Thyroid gland (tissue), 4 donors: ENCODE measurements at regions not wholly inside any gene's neighbourhood (a gene's known extent, or its start where the extent isn't known, plus 50 kb on each side); places are given as distances from the start of the nearest gene placed in this dataset.
A peak's percentile ranks its signal among the peaks of the same experiment; 100 is the strongest.

ENCODE experiments used
- DNase-seq, 2 donors: peaks; one replicate each; pipeline ENCODE4 v3.0.0-alpha.2; 2019
- H3K27ac ChIP-seq, 3 donors: fragments of 200-600 bp; sonication (generic); 1 replicate in 2 of 3; 2 replicates in 1 of 3; pipeline ENCODE4 v1.5.1; 2016 to 2019; ENCODE audit warnings: mild to moderate bottlenecking in 1 of 3, moderate library complexity in 1 of 3
- H3K27me3 ChIP-seq: fragments of 200-600 bp; sonication (generic); one replicate; pipeline ENCODE4 v1.5.1; 2019
- H3K36me3 ChIP-seq, 2 donors: fragments of 200-600 bp; sonication (generic); one replicate each; pipeline ENCODE4 v1.5.1; 2016 to 2019
- H3K4me1 ChIP-seq, 2 donors: fragments of 200-600 bp; sonication (generic); one replicate each; pipeline ENCODE4 v1.5.1; 2017 to 2019
- H3K4me3 ChIP-seq, 3 donors: fragments of 200-600 bp; sonication (generic); replicated peaks in 1 of 3; 1 replicate in 2 of 3; 2 replicates in 1 of 3; pipeline ENCODE4 v1.5.1; 2016; ENCODE audit warnings: mild to moderate bottlenecking in 1 of 3
- H3K9me3 ChIP-seq: fragments of 200-600 bp; sonication (generic); one replicate; pipeline ENCODE4 v1.5.1; 2017
- CTCF ChIP-seq, 6 experiments: fragments of 200-600 bp in 3 of 6; fragments of 450-650 bp in 3 of 6; sonication (generic) in 3 of 6; IDR thresholded peaks; one replicate each; pipeline ENCODE4 v1.5.1; 2016 to 2019; ENCODE audit warnings: antibody characterized with exemption in 6 of 6, mild to moderate bottlenecking in 2 of 6, inconsistent platforms in 1 of 6, moderate library complexity in 1 of 6
- POLR2A ChIP-seq, 2 donors: fragments of 450-650 bp; IDR thresholded peaks; one replicate each; pipeline ENCODE4 v1.6.1; 2017; ENCODE audit warnings: antibody characterized with exemption in 2 of 2, mild to moderate bottlenecking in 2 of 2, moderate library complexity in 1 of 2
- WGBS, 2 donors: methylation state at CpG; one replicate each; pipeline ENCODE4 v1.1.5; 2017; 5-methylcytosine and 5-hydroxymethylcytosine counted together
- intact Hi-C: fragments of 100-400 bp; cut with DNase I; formaldehyde crosslinking; loops from one replicate; pipeline ENCODE4 v1.15.1; 2023

GRCh38 chr11:122556605-122557004, 98.9 kb upstream of the UBASH3B start:
- intact Hi-C loops, result no loop called here
- Histone ChIP-seq H3K27ac (no peak overlapping the region), H3K36me3 (no peaks in the 10 kb centered on the region), H3K27me3 (no peaks in the 10 kb centered on the region), H3K4me1 (no peaks in the 10 kb centered on the region), H3K4me3 (no peak overlapping the region), H3K9me3 (no peaks in the 10 kb centered on the region)
- 48 to 69% methylated on average over 7 to 32 of the region's 34 CpGs for WGBS, 2 donors
- DNase-seq, result peak; percentile 24 to 57
- TF ChIP-seq CTCF (IDR thresholded peaks at IDR 0.05), result peak in 2 of 6 experiments; percentile 36 to 41
- no peak for TF ChIP-seq POLR2A (IDR thresholded peaks at IDR 0.05)

- Histone ChIP-seq H3K36me3 (no peaks in the 10 kb centered on the region), H3K27ac (no peak overlapping the region), H3K27me3 (no peaks in the 10 kb centered on the region), H3K4me1 (no peaks in the 10 kb centered on the region), H3K9me3 (no peaks in the 10 kb centered on the region), H3K4me3 (no peak overlapping the region)
- intact Hi-C loops, result no loop called here
- TF ChIP-seq CTCF (IDR thresholded peaks at IDR 0.05) (no peak), POLR2A (IDR thresholded peaks at IDR 0.05) (no peak)
- 90 to 99% methylated on average over 3 of the region's 3 CpGs for WGBS, 2 donors
- DNase-seq, result no peak
Measured at GRCh38 chr11:122538060-122538459, 117.5 kb upstream of the UBASH3B start.

GRCh38 chr11:122524898-122525297, 130.6 kb upstream of the UBASH3B start:
- Histone ChIP-seq H3K27me3 (no peaks in the 10 kb centered on the region), H3K9me3 (no peaks in the 10 kb centered on the region), H3K4me1 (peaks cover 0 to 5% of the 10 kb centered on the region in 2 donors), H3K36me3 (no peaks in the 10 kb centered on the region), H3K4me3 (no peak overlapping the region), H3K27ac (no peak overlapping the region)
- intact Hi-C loops, result no loop called here
- DNase-seq, result no peak
- 83 to 84% methylated on average over 2 of the region's 2 CpGs for WGBS, 2 donors
- TF ChIP-seq POLR2A (IDR thresholded peaks at IDR 0.05) (no peak), CTCF (IDR thresholded peaks at IDR 0.05) (no peak)

GRCh38 chr11:122523846-122524805, 131.4 kb upstream of the UBASH3B start:
- WGBS, 2 donors, result 47 to 52% methylated on average over 10 of the region's 10 CpGs
- peak; percentile 45 to 64 for DNase-seq
- intact Hi-C loops, result no loop called here

More at GRCh38 chr11:122523846-122524805, 131.4 kb upstream of the UBASH3B start:
- H3K27ac ChIP-seq, result no peak overlapping the region
- peaks cover 0 to 5% of the 10 kb centered on the region in 2 donors for H3K4me1 ChIP-seq
- H3K27me3 ChIP-seq, result no peaks in the 10 kb centered on the region
- no peak for TF ChIP-seq POLR2A (IDR thresholded peaks at IDR 0.05)
- no peak for TF ChIP-seq CTCF (IDR thresholded peaks at IDR 0.05)
- no peaks in the 10 kb centered on the region for H3K36me3 ChIP-seq
- H3K4me3 ChIP-seq, result no peak overlapping the region
- no peaks in the 10 kb centered on the region for H3K9me3 ChIP-seq
